ENCODE measurements at regions not wholly inside any gene's neighbourhood (a gene's known extent, or its start where the extent isn't known, plus 50 kb on each side); places are given as distances from the start of the nearest gene placed in this dataset.

- no peak for TF ChIP-seq POLR2A (IDR thresholded peaks at IDR 0.05; ENCODE audit: low read depth, low read length)
- no peak for TF ChIP-seq TAF1 (IDR thresholded peaks at IDR 0.05; ENCODE audit: low read depth, low read length)
- TF ChIP-seq POLR2AphosphoS5 (IDR thresholded peaks at IDR 0.05; ENCODE audit: low read depth, low read length): no peak
- TF ChIP-seq SPI1 (IDR thresholded peaks at IDR 0.05; ENCODE audit: low read depth, low read length): no peak
- TF ChIP-seq POU2F2 (IDR thresholded peaks at IDR 0.05; ENCODE audit: low read depth, low read length): no peak
Observed at GRCh38 chr14:65852689-65853088, 440.2 kb downstream of the FUT8 start.

Measured in GM12891 (cell line).